ENCODE measurements at regions not wholly inside any gene's neighbourhood (a gene's known extent, or its start where the extent isn't known, plus 50 kb on each side); places are given as distances from the start of the nearest gene placed in this dataset.
"Not testable (repeated sequence)": the region's sequence is repeated elsewhere in the genome, so short reads cannot be mapped to it uniquely, and the experiment has no call there.

- TF ChIP-seq IKZF2 (IDR thresholded peaks at IDR 0.05): no peak
- TF ChIP-seq ZBED1 (IDR thresholded peaks at IDR 0.05; ENCODE audit: borderline replicate concordance): no peak
- TF ChIP-seq RFX5 (IDR thresholded peaks at IDR 0.05; ENCODE audit: low read depth, low read length): no peak
- TF ChIP-seq ASH2L (IDR thresholded peaks at IDR 0.05; ENCODE audit: borderline replicate concordance, low read depth): no peak
- no peak for TF ChIP-seq BCL3 (IDR thresholded peaks at IDR 0.05; ENCODE audit: borderline replicate concordance, insufficient read depth, low read depth, low read length, poor library complexity, severe bottlenecking)
- TF ChIP-seq NR2C2 (IDR thresholded peaks at IDR 0.05; ENCODE audit: borderline replicate concordance, control insufficient read depth, insufficient read length, low read depth): no peak
- TF ChIP-seq E4F1 (IDR thresholded peaks at IDR 0.05; ENCODE audit: borderline replicate concordance, partially characterized antibody): no peak
- TF ChIP-seq IRF5 (IDR thresholded peaks at IDR 0.05; ENCODE audit: borderline replicate concordance): no peak
- no peak for TF ChIP-seq HDAC6 (IDR thresholded peaks at IDR 0.05; ENCODE audit: unreplicated experiment)
- TF ChIP-seq WRNIP1 (IDR thresholded peaks at IDR 0.05; ENCODE audit: borderline replicate concordance, low read depth, low read length): no peak
- TF ChIP-seq EGR1 (IDR thresholded peaks at IDR 0.05; ENCODE audit: borderline replicate concordance in 1 of 2, low read depth in 2 of 2, low read length in 2 of 2): no peak
Observed at GRCh38 chr11:44368886-44369285, 58.9 kb upstream of the ALX4 start (continued).

- intact Hi-C loops (cut with micrococcal nuclease; ENCODE audit: unreplicated experiment); H3K4me3 ChIP-seq; H3K9ac ChIP-seq (ENCODE audit: control insufficient read depth, insufficient read depth, low read length); RAD21 ChIA-PET (ENCODE audit: unreplicated experiment); ATAC-seq; in situ Hi-C loops (cut with MboI); SMC1A ChIA-PET (ENCODE audit: uncharacterized antibody, unreplicated experiment); H3K27me3 ChIP-seq (replicated peaks in 1 of 2; ENCODE audit: control insufficient read depth in 2 of 2, insufficient read depth in 2 of 2, low read length in 1 of 2); H4K20me1 ChIP-seq (ENCODE audit: control insufficient read depth, insufficient read depth); H3K36me3 ChIP-seq (ENCODE audit: control insufficient read depth in 2 of 2, insufficient read depth in 2 of 2, low read length in 1 of 2); H3K4me1 ChIP-seq (ENCODE audit: control insufficient read depth, insufficient read depth, low read length); BruUV-seq (replicated peaks); H3K4me2 ChIP-seq (ENCODE audit: control insufficient read depth, insufficient read depth); H3K27ac ChIP-seq (ENCODE audit: control insufficient read depth, insufficient read depth); DNase-seq (ENCODE audit: low read depth, low spot score); H3K9me3 ChIP-seq (replicated peaks; ENCODE audit: control insufficient read depth, insufficient read depth, low read length); CTCF ChIA-PET; FAIRE-seq; POLR2A ChIA-PET; H3K79me2 ChIP-seq (ENCODE audit: control insufficient read depth, insufficient read depth, low read length); H2AFZ ChIP-seq (ENCODE audit: control insufficient read depth, low read depth, low read length): not testable (repeated sequence)
- 7% methylated on average over 1 of the region's 1 CpG for WGBS (ENCODE audit: insufficient coverage, insufficient replicate concordance, low lambda C conversion rate, missing lambda C conversion rate)
Observed at GRCh38 chr11:44371042-44371441, 61.1 kb upstream of the ALX4 start.

All from GM12878 (cell line).